Effector memory CD8-positive, alpha-beta T cell (primary cell): ENCODE measurements at regions not wholly inside any gene's neighbourhood (a gene's known extent, or its start where the extent isn't known, plus 50 kb on each side); places are given as distances from the start of the nearest gene placed in this dataset.
"Not testable (repeated sequence)": the region's sequence is repeated elsewhere in the genome, so short reads cannot be mapped to it uniquely, and the experiment has no call there.

Experiments used
- ATAC-seq: fragments of 150-1000 bp; cut with Tn5 transposase; replicated peaks from 2 replicates; pipeline ENCODE4 v1.10.0; 2021; ENCODE audit warnings: mild to moderate bottlenecking, moderate library complexity
- DNase-seq, 3 experiments: peaks; one replicate each; pipeline ENCODE4 v3.0.0; 2021
- H3K27ac Mint-ChIP-seq, 2 donors: one replicate each; pipeline ENCODE4 v1.8.0; 2022; ENCODE audit warnings: mild to moderate bottlenecking in 2 of 2, mixed read lengths in 2 of 2, moderate library complexity in 2 of 2
- H3K27me3 Mint-ChIP-seq, 2 donors: one replicate each; pipeline ENCODE4 v1.8.0; 2022; ENCODE audit warnings: mixed read lengths in 2 of 2
- H3K36me3 Mint-ChIP-seq: one replicate; pipeline ENCODE4 v1.8.0; 2022; ENCODE audit warnings: mild to moderate bottlenecking, moderate library complexity, mixed read lengths; ENCODE audit not compliant: insufficient read depth
- H3K4me1 Mint-ChIP-seq, 2 donors: one replicate each; pipeline ENCODE4 v1.8.0; 2022; ENCODE audit warnings: low read depth in 2 of 2, mixed read lengths in 2 of 2
- H3K4me3 Mint-ChIP-seq, 2 donors: one replicate each; pipeline ENCODE4 v1.8.0; 2022; ENCODE audit warnings: mild to moderate bottlenecking in 2 of 2, mixed read lengths in 2 of 2, moderate library complexity in 2 of 2
- H3K9me3 Mint-ChIP-seq, 2 donors: one replicate each; pipeline ENCODE4 v1.8.0; 2022; ENCODE audit warnings: mixed read lengths in 2 of 2

DNA sequence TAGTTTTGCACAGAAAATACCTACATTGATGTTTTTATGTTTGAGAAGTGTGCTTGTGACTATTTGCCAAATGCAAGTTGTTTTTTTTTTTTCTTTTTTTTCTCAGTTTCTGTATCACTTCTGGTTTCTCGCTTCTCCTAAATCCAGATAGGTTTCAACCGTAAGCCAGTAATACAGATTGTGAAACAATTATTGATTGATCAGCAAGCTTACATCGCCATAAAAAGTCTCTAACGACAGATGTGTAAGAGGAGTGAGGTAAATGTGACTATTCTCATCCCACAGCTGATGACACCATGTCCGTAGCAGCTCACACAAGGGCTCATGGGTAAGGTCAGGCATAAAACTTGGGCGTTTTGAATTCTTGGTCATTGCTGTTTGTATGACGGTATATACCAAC lies 202.8 kb upstream of the AKR1E2 start:
- peaks cover 32 to 41% of the 10 kb centered on the region in 2 donors for H3K27me3 Mint-ChIP-seq
- no peaks in the 10 kb centered on the region for H3K4me1 Mint-ChIP-seq
- H3K36me3 Mint-ChIP-seq = no peaks in the 10 kb centered on the region
- ATAC-seq (no peak), DNase-seq (no peak)
- H3K9me3 Mint-ChIP-seq = peaks cover 0 to 4% of the 10 kb centered on the region in 2 donors
- no peak overlapping the region for H3K27ac Mint-ChIP-seq
- H3K4me3 Mint-ChIP-seq = no peak overlapping the region

DNA sequence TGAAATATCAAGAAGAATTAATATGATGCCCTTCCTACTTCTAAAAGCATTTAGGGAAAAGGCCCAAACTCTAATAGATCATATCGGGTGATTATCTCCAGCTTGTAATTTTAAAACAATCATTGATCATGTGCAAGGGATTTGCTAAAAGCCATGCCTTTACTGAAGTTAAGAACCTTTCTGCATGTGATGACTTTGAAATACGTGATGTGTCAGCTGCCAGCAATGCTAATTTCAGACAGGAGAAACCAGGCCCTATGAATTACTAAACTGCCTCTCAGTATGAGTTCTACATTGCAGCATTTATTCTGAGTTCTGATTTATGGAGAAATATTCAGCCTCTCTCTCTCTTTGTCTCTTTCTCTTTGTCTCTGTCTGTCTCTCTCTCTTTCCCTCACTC lies 203.6 kb upstream of the AKR1E2 start:
- Mint-ChIP-seq H3K9me3 (peaks cover 0 to 4% of the 10 kb centered on the region in 2 donors), H3K27ac (no peak overlapping the region)
- ATAC-seq = no peak

DNA sequence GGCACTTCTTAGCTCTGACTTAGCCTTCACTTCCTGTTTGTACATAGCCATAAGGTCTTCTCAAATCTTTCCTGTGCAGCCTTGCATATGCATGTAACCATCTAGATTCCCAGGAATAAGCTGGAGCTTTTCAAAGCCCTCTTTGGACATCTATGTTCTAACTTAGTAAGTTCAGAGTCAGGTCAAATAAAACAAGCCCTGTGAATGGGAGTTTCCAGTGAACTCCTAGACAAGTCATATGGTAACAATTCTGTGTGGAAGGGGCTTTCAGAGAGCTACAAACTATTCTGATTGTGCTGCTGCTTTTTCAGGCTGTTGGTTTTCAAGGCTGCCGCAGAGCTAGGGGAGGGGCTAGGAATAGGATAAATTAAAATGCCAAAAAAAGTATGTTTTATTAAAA lies 208.4 kb upstream of the AKR1E2 start:
- ATAC-seq = no peak
- Mint-ChIP-seq H3K27me3 (peaks cover 40 to 50% of the 10 kb centered on the region in 2 donors), H3K36me3 (no peaks in the 10 kb centered on the region), H3K27ac (no peak overlapping the region), H3K4me3 (no peak overlapping the region), H3K9me3 (peaks cover 6% of the 10 kb centered on the region in 2 donors), H3K4me1 (no peaks in the 10 kb centered on the region)
- DNase-seq = no peak

More for the DNA sequence above, 203.6 kb upstream of the AKR1E2 start:
- Mint-ChIP-seq H3K4me1 (no peaks in the 10 kb centered on the region), H3K36me3 (no peaks in the 10 kb centered on the region), H3K4me3 (no peak overlapping the region), H3K27me3 (peaks cover 38 to 48% of the 10 kb centered on the region in 2 donors)
- DNase-seq = no peak

DNA sequence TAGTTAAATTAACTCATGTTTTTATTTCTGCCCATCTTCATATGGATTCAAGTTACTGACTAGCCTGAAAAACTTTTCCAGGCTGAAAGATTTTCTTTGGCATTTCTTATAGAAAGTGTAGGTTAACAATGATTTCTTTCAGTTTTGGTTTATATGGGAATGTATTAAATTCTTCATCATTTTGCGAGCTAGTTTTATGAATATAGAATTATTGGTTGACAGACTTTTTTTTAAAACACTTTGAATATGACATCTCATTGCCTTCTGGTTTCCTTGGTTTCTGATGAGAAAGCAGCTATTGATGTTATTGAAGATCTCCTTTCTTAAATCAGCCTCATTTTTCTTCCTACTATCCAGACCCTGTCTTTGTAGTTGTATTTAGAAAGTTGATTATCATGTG lies 211.0 kb upstream of the AKR1E2 start:
- no peaks in the 10 kb centered on the region for H3K36me3 Mint-ChIP-seq
- no peak for DNase-seq
- no peak overlapping the region for H3K27ac Mint-ChIP-seq
- no peak overlapping the region for H3K4me3 Mint-ChIP-seq
- H3K9me3 Mint-ChIP-seq = peaks cover 6% of the 10 kb centered on the region in 2 donors
- ATAC-seq = no peak
- H3K4me1 Mint-ChIP-seq = no peaks in the 10 kb centered on the region
- peaks cover 31 to 53% of the 10 kb centered on the region in 2 donors for H3K27me3 Mint-ChIP-seq

DNA sequence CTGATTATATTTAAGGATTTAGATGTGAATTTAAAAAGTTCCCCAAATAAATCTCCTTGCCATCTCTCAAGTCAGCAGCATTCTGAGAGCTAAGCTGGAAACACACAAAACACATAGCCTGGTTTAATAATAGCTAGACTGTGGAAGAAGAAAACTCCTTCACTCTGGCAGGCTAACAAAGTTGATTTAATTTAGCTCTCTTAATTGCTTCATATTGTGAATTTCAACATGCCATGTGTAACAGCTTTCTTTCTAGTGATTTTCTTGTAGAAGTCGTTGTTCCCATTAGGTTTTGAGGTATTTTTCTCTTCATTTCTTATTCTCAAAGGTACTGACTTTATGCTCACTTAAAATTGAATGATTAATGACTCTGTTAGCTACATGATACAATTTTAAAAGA lies 216.8 kb upstream of the AKR1E2 start:
- H3K27me3 Mint-ChIP-seq = peaks cover 9 to 26% of the 10 kb centered on the region in 2 donors
- H3K4me1 Mint-ChIP-seq = no peaks in the 10 kb centered on the region
- DNase-seq (no peak), ATAC-seq (no peak)
- no peak overlapping the region for H3K4me3 Mint-ChIP-seq
- no peak overlapping the region for H3K27ac Mint-ChIP-seq
- no peaks in the 10 kb centered on the region for H3K36me3 Mint-ChIP-seq
- no peaks in the 10 kb centered on the region for H3K9me3 Mint-ChIP-seq

DNA sequence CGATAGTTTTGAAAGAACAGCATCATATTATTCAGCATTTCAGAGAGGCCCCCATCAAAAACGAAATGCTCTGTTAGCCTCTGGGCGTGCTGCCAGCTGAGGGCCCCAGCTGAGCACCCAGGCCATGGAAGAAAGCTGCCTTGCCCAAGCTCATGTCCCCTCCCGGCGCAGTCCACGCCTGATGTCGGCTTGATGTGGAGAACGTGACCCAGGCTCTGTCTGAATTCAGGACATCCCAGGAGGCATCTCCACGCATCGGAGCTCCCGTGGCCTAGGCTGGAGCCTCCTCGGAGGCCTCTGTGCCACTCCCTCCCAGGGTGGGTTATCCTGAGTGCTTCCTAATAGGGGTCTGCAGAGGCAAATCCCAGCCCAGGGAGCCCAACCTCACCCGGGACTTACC lies 218.3 kb upstream of the AKR1E2 start:
- Mint-ChIP-seq H3K27me3 (peaks cover 0 to 20% of the 10 kb centered on the region in 2 donors), H3K4me1 (no peaks in the 10 kb centered on the region), H3K9me3 (no peaks in the 10 kb centered on the region), H3K36me3 (no peaks in the 10 kb centered on the region), H3K4me3 (no peak overlapping the region), H3K27ac (no peak overlapping the region)
- no peak for DNase-seq
- no peak for ATAC-seq

DNA sequence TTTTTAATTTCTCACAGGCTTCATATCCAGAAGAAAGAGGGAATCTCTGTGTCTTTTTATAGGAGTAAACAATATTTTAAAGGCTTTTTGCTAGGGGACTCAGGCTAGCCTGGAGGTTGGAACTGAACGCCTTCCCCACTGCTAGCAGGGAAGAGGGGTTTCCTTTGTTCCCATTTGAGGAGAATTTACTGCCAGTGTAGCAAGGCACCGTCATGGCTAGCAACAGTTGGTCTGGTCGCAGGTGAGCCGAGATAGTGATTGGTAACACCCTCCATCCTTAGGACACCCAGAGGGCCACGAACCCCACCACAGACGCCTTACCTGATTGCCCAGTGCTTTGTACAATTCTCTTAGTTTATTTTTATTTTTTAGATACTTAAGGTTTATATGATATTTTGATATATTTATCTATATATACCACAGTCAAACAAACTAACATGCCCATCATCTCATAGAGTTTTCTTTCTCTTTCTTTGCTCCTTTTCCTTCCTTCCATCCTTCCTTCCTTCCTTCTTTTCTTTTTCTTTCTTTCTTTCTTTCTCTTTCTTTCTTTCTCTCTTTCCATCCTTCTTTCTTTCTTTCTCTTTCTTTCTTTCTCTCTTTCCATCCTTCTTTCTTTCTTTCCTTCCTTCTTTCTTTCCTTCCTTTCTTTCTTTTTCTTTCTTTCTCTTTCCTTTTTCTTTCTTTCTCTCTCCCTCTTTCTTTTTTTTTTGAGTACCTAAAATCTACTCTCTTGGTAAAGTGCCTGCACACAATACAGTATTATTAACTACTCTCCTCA lies 219.0 kb upstream of the AKR1E2 start:
- Mint-ChIP-seq H3K9me3 (no peaks in the 10 kb centered on the region), H3K36me3 (no peaks in the 10 kb centered on the region), H3K27me3 (peaks cover 0 to 14% of the 10 kb centered on the region in 2 donors), H3K4me3 (no peak overlapping the region), H3K27ac (no peak overlapping the region), H3K4me1 (no peaks in the 10 kb centered on the region)
- ATAC-seq (no peak), DNase-seq (no peak)

DNA sequence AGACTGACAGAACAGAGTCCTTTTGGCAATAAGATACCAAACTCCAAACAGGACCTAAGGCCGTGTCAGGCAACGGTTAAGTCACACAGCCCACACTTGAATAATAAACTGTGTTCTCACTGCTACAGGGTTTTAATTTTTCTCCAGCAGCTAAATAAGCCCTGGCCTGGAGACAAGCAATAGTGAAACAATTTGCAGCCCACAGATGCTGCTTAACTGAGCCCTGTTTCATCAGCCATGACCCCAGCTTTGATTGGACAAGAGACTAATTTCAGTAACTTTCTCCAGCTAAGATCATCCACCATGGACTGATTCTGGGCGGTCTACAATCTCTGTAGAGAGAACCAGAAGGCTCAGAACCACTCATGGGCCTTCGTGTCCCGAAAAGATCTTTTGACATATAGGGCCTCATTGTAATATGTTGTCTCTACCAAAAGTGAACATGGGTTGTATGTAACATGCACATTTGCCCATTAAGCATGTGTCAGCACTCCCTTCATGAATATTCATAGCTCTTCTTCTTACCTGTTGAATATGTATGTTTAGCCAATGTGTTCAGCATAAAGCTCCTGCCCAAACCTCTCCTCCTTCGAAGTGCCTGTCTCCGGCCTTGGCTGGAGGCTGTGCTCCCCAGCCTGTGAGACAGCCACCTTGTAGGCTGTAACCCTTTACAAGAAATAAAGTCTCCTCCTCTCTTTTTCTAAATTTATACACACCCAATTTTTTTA lies 223.1 kb upstream of the AKR1E2 start:
- DNase-seq = no peak
- Mint-ChIP-seq H3K9me3 (no peaks in the 10 kb centered on the region), H3K4me3 (no peak overlapping the region), H3K27ac (no peak overlapping the region), H3K4me1 (no peaks in the 10 kb centered on the region), H3K27me3 (peaks cover 0 to 5% of the 10 kb centered on the region in 2 donors), H3K36me3 (no peaks in the 10 kb centered on the region)
- ATAC-seq = no peak

DNA sequence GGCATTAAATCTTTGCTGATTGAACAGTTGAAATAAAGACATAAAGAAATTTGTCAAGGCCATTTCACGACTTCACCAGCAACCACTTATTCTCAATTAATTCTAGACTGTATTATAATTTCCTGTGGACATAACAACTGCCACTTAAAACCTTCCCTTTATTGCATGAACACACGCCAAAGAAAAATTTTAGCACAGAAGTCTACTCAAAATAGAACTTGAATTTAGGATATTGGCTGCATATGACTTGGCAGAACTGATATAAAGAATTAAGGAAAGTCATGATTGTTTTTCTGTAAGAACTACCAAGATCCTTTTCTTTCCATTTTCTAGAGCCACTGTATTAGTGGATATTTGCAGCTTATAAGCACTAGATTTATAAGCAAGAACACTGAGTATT lies 226.5 kb upstream of the AKR1E2 start:
- Mint-ChIP-seq H3K36me3 (no peaks in the 10 kb centered on the region), H3K27ac (no peak overlapping the region), H3K27me3 (peaks cover 0 to 13% of the 10 kb centered on the region in 2 donors), H3K4me3 (no peak overlapping the region), H3K9me3 (no peaks in the 10 kb centered on the region), H3K4me1 (no peaks in the 10 kb centered on the region)
- ATAC-seq (no peak), DNase-seq (no peak)

DNA sequence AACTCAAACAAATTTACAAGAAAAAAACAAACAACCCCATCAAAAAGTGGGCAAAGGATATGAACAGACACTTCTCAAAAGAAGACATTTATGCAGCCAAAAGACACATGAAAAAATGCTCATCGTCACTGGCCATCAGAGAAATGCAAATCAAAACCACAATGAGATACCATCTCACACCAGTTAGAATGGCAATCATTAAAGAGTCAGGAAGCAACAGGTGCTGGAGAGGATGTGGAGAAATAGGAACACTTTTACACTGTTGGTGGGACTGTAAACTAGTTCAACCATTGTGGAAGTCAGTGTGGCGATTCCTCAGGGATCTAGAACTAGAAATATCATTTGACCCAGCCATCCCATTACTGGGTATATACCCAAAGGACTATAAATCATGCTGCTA lies 228.1 kb upstream of the AKR1E2 start:
- not testable (repeated sequence) for H3K4me1 Mint-ChIP-seq, ATAC-seq

DNA sequence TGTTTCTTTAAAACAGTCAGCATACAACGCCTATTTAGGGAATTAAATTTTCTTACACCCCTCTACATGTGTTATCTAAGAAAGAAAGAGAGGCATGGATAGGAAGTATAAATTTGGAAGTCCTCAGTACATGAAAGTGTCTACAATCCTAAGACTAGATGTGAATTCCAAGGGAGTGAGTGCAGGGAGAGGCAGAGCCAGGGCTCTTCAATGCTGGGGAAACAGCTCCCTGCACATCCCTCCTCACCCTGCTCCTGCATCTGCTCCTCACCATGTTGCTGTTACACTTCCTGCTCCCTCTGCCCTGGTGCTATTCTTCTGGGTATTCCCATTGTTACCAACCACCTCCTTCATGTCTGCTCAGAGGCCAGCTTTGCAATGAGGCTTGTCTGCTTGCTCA lies 229.1 kb upstream of the AKR1E2 start:
- Mint-ChIP-seq H3K4me3 (no peak overlapping the region), H3K27me3 (peaks cover 0 to 14% of the 10 kb centered on the region in 2 donors), H3K9me3 (no peaks in the 10 kb centered on the region), H3K4me1 (no peaks in the 10 kb centered on the region), H3K27ac (no peak overlapping the region), H3K36me3 (no peaks in the 10 kb centered on the region)
- ATAC-seq (no peak), DNase-seq (no peak)

More for the DNA sequence above, 228.1 kb upstream of the AKR1E2 start:
- not testable (repeated sequence) for DNase-seq, H3K9me3 Mint-ChIP-seq, H3K4me3 Mint-ChIP-seq, H3K36me3 Mint-ChIP-seq, H3K27ac Mint-ChIP-seq
- peaks cover 0 to 14% of the 10 kb centered on the region in 2 donors for H3K27me3 Mint-ChIP-seq

DNA sequence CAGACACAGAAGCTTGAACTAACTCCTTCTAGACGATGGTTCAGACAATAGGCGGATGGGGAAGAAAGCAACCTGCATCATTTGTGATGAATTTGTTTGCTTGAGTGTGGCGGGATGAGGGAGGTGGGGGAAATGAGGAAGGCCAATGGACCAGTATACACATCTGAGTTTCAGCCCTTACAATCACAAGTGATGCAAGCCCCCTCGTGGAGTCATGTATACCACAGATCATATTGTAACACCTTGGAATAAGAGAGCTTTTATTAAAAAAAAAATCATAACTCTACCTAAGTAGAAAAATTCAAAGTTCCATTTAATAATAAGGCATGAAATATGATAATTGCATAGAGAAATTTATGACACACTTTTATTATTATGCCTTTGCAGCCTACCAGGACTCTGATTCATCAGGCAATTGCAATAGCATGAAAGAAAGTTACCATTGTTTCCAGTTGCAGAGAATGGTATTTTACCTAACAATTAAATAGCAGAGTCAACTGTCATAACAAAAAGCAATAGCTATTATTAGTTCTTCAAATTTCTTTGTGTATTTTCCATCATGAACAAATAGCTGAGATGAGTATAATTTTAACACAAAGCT lies 230.2 kb upstream of the AKR1E2 start:
- ATAC-seq = no peak
- Mint-ChIP-seq H3K9me3 (no peaks in the 10 kb centered on the region), H3K27ac (no peak overlapping the region), H3K27me3 (peaks cover under 1 to 14% of the 10 kb centered on the region in 2 donors), H3K4me1 (no peaks in the 10 kb centered on the region), H3K36me3 (no peaks in the 10 kb centered on the region), H3K4me3 (no peak overlapping the region)
- no peak for DNase-seq

DNA sequence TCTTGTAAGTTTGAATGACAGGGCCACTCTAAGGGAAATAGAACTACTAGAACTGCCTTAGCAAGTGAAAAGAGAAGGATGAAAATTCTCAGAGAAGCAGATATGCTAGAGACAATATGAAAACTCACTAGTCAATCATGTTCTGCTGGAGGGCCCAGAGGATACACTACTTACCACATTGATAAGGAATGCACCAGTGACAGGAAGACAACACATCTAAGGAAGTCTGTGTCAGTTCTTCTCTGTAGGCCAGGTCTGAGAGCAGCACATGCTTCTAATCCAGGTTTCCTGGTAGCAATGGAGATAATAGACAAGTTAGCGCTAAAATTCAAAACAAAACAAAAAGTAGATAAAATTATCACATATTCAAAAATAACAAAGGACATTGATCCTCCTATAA lies 235.2 kb upstream of the AKR1E2 start:
- Mint-ChIP-seq H3K9me3 (no peaks in the 10 kb centered on the region), H3K27ac (no peak overlapping the region), H3K27me3 (peaks cover 7 to 19% of the 10 kb centered on the region in 2 donors), H3K36me3 (no peaks in the 10 kb centered on the region), H3K4me1 (no peaks in the 10 kb centered on the region), H3K4me3 (no peak overlapping the region)
- no peak for ATAC-seq
- DNase-seq = no peak

DNA sequence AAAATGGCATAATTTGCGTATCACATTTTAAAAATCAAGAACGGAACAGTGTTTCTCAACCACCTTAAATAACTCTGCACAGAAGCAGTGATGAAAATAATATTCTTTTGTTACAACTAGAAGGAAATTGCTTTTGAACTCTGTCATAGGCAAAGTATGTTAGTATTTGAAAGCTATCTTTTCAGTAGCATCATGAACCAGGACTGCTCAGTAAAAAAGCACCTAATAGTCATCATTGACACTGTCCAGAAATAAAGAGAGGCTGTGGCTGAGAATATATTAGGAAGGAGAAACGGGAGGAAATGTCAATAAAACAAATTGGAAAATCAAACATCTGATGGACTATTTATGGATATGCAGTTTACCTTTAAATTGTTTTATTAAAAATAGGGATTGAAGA lies 237.2 kb upstream of the AKR1E2 start:
- H3K27ac Mint-ChIP-seq = no peak overlapping the region
- ATAC-seq (no peak), DNase-seq (no peak)
- H3K27me3 Mint-ChIP-seq = peaks cover 7 to 10% of the 10 kb centered on the region in 2 donors
- H3K36me3 Mint-ChIP-seq = no peaks in the 10 kb centered on the region
- no peaks in the 10 kb centered on the region for H3K9me3 Mint-ChIP-seq
- no peak overlapping the region for H3K4me3 Mint-ChIP-seq
- H3K4me1 Mint-ChIP-seq = no peaks in the 10 kb centered on the region
